ENCODE measurements at regions not wholly inside any gene's neighbourhood (a gene's known extent, or its start where the extent isn't known, plus 50 kb on each side); places are given as distances from the start of the nearest gene placed in this dataset.

GRCh38 chr18:54506516-54507261 is 84.4 kb upstream of the DYNAP start:
- TF ChIP-seq, protein P1, sequence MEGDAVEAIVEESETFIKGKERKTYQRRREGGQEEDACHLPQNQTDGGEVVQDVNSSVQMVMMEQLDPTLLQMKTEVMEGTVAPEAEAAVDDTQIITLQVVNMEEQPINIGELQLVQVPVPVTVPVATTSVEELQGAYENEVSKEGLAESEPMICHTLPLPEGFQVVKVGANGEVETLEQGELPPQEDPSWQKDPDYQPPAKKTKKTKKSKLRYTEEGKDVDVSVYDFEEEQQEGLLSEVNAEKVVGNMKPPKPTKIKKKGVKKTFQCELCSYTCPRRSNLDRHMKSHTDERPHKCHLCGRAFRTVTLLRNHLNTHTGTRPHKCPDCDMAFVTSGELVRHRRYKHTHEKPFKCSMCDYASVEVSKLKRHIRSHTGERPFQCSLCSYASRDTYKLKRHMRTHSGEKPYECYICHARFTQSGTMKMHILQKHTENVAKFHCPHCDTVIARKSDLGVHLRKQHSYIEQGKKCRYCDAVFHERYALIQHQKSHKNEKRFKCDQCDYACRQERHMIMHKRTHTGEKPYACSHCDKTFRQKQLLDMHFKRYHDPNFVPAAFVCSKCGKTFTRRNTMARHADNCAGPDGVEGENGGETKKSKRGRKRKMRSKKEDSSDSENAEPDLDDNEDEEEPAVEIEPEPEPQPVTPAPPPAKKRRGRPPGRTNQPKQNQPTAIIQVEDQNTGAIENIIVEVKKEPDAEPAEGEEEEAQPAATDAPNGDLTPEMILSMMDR (IDR thresholded peaks at IDR 0.05): no peak
- no peak for TF ChIP-seq POLR2A (IDR thresholded peaks at IDR 0.05)
